Keratinocyte (primary cell): ENCODE measurements at regions not wholly inside any gene's neighbourhood (a gene's known extent, or its start where the extent isn't known, plus 50 kb on each side); places are given as distances from the start of the nearest gene placed in this dataset.

Source experiments
- DNase-seq: peaks from one replicate; pipeline ENCODE4 v3.0.0-alpha.2; 2011; ENCODE audit warnings: low read depth, missing footprints, low spot score
- FAIRE-seq: peaks from 2 replicates; lab custom pipeline; 2011; peaks lifted over from hg19 to GRCh38; lab: Jason Lieb, UNC
- H2AFZ ChIP-seq: 2 replicates; pipeline ENCODE4 v1.6.0; 2012; ENCODE audit warnings: low read length, control low read depth, inconsistent platforms; ENCODE audit not compliant: control insufficient read depth
- H3K27ac ChIP-seq: 2 replicates; pipeline ENCODE4 v1.5.1; 2011; ENCODE audit warnings: low read length; ENCODE audit not compliant: control insufficient read depth, insufficient read depth
- H3K27me3 ChIP-seq: 3 replicates; pipeline ENCODE4 v1.6.0; 2011; ENCODE audit warnings: low read length; ENCODE audit not compliant: control insufficient read depth, insufficient read depth; ENCODE audit errors: extremely low read depth
- H3K36me3 ChIP-seq, 2 experiments: 2 replicates in 1 of 2; 3 replicates in 1 of 2; pipeline ENCODE4 v1.5.1; 2011; ENCODE audit warnings: low read length in 2 of 2, mild to moderate bottlenecking in 1 of 2; ENCODE audit not compliant: control insufficient read depth in 2 of 2, insufficient read depth in 2 of 2; ENCODE audit errors: extremely low read depth in 1 of 2
- H3K4me1 ChIP-seq: 3 replicates; pipeline ENCODE4 v1.5.1; 2011; ENCODE audit warnings: low read length; ENCODE audit not compliant: control insufficient read depth, insufficient read depth; ENCODE audit errors: extremely low read depth
- H3K4me2 ChIP-seq: 3 replicates; pipeline ENCODE4 v1.6.0; 2011; ENCODE audit warnings: low read depth, low read length; ENCODE audit not compliant: control insufficient read depth, insufficient read depth; ENCODE audit errors: extremely low read depth
- H3K4me3 ChIP-seq, 3 experiments: fragments of 200-600 bp in 1 of 3; sonication (generic) in 1 of 3; 2 replicates in 2 of 3; 3 replicates in 1 of 3; pipeline ENCODE4 v1.5.1; 2011 to 2016; ENCODE audit warnings: low read length in 3 of 3, mild to moderate bottlenecking in 3 of 3, control low read depth in 2 of 3, inconsistent platforms in 1 of 3, low read depth in 1 of 3, mixed read lengths in 1 of 3, mixed run types in 1 of 3, moderate library complexity in 1 of 3; ENCODE audit not compliant: control insufficient read depth in 2 of 3, insufficient read depth in 2 of 3; ENCODE audit errors: extremely low read depth in 1 of 3
- H3K79me2 ChIP-seq: 2 replicates; pipeline ENCODE4 v1.6.0; 2012; ENCODE audit warnings: low read length; ENCODE audit not compliant: control insufficient read depth, insufficient read depth
- H3K9ac ChIP-seq: 3 replicates; pipeline ENCODE4 v1.6.0; 2011; ENCODE audit warnings: low read length; ENCODE audit not compliant: control insufficient read depth, insufficient read depth; ENCODE audit errors: extremely low read depth
- H3K9me1 ChIP-seq: 3 replicates; pipeline ENCODE4 v1.6.0; 2011; ENCODE audit warnings: low read length; ENCODE audit not compliant: control insufficient read depth, insufficient read depth; ENCODE audit errors: extremely low read depth
- H3K9me3 ChIP-seq: 2 replicates; pipeline ENCODE4 v1.5.1; 2012; ENCODE audit warnings: low read depth, low read length; ENCODE audit not compliant: control insufficient read depth
- H4K20me1 ChIP-seq: 3 replicates; pipeline ENCODE4 v1.6.0; 2011; ENCODE audit warnings: low read length; ENCODE audit not compliant: control insufficient read depth, insufficient read depth; ENCODE audit errors: extremely low read depth
- EZH2 ChIP-seq: IDR thresholded peaks from one replicate; pipeline ENCODE4 v1.6.1; 2012; ENCODE audit warnings: inconsistent platforms, mild to moderate bottlenecking, low read length, moderate library complexity
- dilution Hi-C: fragments of 300-500 bp; cut with MboI; formaldehyde crosslinking; loops from one replicate; pipeline ENCODE4 v1.7.0; 2020; ENCODE audit warnings: low sequenced_read_pairs; ENCODE audit not compliant: extremely low pct_ligation_motif_present
- TF ChIP-seq, protein P1 (sequence below), 3 experiments: IDR thresholded peaks in 1 of 3; conservative IDR thresholded peaks in 1 of 3; optimal IDR thresholded peaks in 1 of 3; 2 replicates in 2 of 3; 3 replicates in 1 of 3; pipeline versions ENCODE3 to v1.5.1; 2011; ENCODE audit warnings: low read length in 3 of 3, mild to moderate bottlenecking in 3 of 3, moderate library complexity in 2 of 3, control low read depth in 1 of 3, inconsistent platforms in 1 of 3; ENCODE audit not compliant: insufficient read depth in 2 of 3; ENCODE audit errors: extremely low read depth in 1 of 3

DNA sequence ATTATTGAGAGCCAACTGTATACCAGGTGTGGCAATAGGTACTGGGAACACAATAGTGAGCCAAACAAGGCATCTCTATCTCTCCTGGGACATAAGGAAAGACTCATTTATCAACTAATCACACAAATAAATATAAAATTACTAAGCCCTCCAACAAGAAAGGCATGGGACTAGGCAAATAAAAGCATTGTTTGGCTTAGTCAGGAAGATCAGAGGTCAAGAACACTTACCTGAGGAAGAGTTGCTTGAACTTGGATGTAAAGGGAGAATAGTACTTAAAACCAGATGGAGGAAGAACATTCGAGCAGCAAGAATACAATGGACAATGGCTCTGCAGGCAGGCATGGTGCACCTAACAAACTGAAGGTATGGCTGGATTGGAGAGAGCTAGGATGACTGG lies 300.7 kb downstream of the WDR72 start:
- Histone ChIP-seq H3K4me2 (no peak overlapping the region), H3K4me1 (no peaks in the 10 kb centered on the region), H3K9me3 (no peaks in the 10 kb centered on the region), H4K20me1 (no peaks in the 10 kb centered on the region), H3K27me3 (no peaks in the 10 kb centered on the region), H3K36me3 (no peaks in the 10 kb centered on the region), H3K9me1 (no peaks in the 10 kb centered on the region), H3K4me3 (no peak overlapping the region), H3K27ac (no peak overlapping the region), H3K79me2 (no peaks in the 10 kb centered on the region), H3K9ac (no peak overlapping the region), H2AFZ (no peak overlapping the region)
- dilution Hi-C loops = no loop called here
- DNase-seq (no peak), FAIRE-seq (no peak)
- TF ChIP-seq EZH2 = no peak
- TF ChIP-seq, protein P1, sequence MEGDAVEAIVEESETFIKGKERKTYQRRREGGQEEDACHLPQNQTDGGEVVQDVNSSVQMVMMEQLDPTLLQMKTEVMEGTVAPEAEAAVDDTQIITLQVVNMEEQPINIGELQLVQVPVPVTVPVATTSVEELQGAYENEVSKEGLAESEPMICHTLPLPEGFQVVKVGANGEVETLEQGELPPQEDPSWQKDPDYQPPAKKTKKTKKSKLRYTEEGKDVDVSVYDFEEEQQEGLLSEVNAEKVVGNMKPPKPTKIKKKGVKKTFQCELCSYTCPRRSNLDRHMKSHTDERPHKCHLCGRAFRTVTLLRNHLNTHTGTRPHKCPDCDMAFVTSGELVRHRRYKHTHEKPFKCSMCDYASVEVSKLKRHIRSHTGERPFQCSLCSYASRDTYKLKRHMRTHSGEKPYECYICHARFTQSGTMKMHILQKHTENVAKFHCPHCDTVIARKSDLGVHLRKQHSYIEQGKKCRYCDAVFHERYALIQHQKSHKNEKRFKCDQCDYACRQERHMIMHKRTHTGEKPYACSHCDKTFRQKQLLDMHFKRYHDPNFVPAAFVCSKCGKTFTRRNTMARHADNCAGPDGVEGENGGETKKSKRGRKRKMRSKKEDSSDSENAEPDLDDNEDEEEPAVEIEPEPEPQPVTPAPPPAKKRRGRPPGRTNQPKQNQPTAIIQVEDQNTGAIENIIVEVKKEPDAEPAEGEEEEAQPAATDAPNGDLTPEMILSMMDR (optimal IDR thresholded peaks at IDR 0.05 in 1 of 3, IDR thresholded peaks at IDR 0.05 in 1 of 3, conservative IDR thresholded peaks at IDR 0.05 in 1 of 3; ENCODE audit: extremely low read depth in 1 of 3, insufficient read depth in 2 of 3, low read length in 3 of 3) = no peak

DNA sequence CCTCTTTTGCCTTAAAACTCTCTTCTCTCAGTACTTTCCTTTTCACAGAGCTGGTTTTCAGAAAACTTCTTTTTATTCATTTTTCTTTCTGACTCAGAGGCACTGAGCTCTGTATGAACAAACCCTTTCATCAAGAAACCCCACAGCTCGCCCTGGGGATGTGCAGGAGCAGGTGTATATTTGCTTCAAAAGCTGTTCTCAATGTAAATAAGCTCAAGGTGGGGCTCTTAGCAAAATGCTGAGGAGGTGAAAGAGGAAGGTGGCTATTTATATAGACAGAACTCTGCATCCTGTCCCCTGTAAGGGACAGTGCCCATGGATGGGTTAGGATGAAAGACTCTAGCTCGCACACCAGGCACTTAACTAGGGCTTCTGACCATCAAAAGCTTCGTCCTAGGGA lies 302.0 kb downstream of the WDR72 start:
- FAIRE-seq (no peak), DNase-seq (no peak)
- Histone ChIP-seq H3K36me3 (no peaks in the 10 kb centered on the region), H4K20me1 (no peaks in the 10 kb centered on the region), H3K9ac (no peak overlapping the region), H2AFZ (no peak overlapping the region), H3K27me3 (no peaks in the 10 kb centered on the region), H3K9me1 (no peaks in the 10 kb centered on the region), H3K4me3 (no peak overlapping the region), H3K4me2 (no peak overlapping the region), H3K79me2 (no peaks in the 10 kb centered on the region), H3K27ac (no peak overlapping the region), H3K9me3 (no peaks in the 10 kb centered on the region), H3K4me1 (no peaks in the 10 kb centered on the region)
- dilution Hi-C loops = no loop called here
- TF ChIP-seq, protein P1 (optimal IDR thresholded peaks at IDR 0.05 in 1 of 3, IDR thresholded peaks at IDR 0.05 in 1 of 3, conservative IDR thresholded peaks at IDR 0.05 in 1 of 3; ENCODE audit: extremely low read depth in 1 of 3, insufficient read depth in 2 of 3, low read length in 3 of 3) = no peak
- no peak for TF ChIP-seq EZH2
